HG02884 (cell line): ENCODE measurements at regions not wholly inside any gene's neighbourhood (a gene's known extent, or its start where the extent isn't known, plus 50 kb on each side); places are given as distances from the start of the nearest gene placed in this dataset.
"Not testable (repeated sequence)": the region's sequence is repeated elsewhere in the genome, so short reads cannot be mapped to it uniquely, and the experiment has no call there.

Experiments used
- ATAC-seq: cut with Tn5 transposase; IDR thresholded peaks from one replicate; pipeline ENCODE4 v1.9.1; 2021; ENCODE audit warnings: mild to moderate bottlenecking, moderate library complexity; ENCODE audit not compliant: unreplicated experiment

GRCh38 chr6:86619428-86619827, 317.9 kb upstream of the HTR1E start:
- ATAC-seq: no peak

DNA sequence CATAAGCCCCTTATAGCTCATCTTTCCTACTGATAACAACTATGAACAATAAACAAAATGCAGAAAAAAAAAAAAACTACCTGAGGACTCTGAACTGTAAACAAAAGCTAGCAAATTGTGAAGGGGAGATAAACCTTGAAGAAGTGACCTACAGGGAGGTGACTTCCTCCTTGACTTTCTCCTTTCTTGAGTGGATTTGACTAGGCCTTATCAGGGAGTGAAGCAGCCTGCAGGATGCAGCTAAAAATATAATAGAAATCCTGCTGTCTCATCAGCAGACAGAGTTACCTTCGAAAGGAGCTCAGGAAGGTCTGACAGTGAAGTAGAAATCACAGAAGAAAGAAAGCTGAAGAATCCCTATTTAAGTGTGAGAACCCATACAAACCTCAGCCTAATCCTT, 322.0 kb upstream of the HTR1E start:
- no peak for ATAC-seq

GRCh38 chr6:86609549-86610388, 327.6 kb upstream of the HTR1E start:
- no peak for ATAC-seq

DNA sequence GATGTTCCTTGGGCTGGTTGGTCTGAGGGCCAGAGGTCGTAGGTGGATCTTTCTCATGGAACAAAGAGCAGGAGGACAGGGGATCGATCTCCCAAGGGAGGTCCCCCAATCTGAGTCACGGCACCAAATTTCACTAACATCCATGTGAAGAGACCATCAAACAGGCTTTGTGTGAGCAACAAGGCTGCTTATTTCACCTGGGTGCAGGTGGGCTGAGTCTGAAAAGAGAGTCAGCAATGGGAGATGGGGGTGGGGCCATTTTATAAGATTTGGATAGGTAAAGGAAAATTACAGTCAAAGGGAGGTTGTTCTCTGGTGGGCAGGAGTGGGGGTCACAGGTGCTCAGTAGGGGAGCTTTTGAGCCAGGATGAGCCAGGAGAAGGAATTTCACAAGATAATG, 334.0 kb upstream of the HTR1E start:
- not testable (repeated sequence) for ATAC-seq

- ATAC-seq: not testable (repeated sequence)
These were observed 335.2 kb upstream of the HTR1E start for GRCh38 chr6:86602093-86602492.

DNA sequence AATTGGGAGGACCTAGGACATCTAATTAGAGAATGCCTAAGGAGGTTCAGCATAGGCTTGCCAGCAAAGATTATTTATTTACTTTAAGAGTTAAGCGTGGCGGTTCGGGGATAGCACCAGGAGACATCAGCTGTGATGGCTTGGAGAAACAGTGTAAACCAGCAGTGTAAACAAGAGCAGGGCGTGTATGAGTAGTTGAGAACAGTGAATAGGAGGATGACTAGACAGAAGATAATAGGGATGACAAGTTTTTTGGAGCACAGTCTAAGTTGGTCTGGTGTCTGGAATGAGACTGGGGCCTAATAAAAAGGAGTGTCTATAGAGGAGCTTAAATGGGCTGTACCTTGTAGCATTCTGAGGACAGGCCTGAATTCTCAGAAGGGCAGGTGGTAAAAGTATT, 338.4 kb upstream of the HTR1E start:
- ATAC-seq: not testable (repeated sequence)

DNA sequence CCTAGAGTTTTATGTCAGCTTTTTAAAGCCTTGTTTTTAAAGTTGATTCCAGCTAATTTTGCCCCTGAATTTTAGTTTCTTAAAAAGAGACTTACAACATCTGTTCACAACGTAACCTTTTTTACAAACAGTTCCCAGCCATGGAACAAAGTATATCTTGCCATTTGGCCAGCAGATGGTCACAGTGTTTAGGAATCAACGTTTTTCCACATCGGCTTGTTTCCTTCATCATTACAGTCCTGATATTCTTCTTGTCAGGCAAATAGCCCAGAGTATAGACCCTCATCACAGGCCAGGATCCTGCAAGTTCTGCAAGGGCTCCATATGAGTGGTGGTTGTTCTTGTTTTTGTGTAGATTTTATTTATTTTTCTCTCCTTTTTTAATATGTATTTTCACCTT, 341.7 kb upstream of the HTR1E start:
- no peak for ATAC-seq

- ATAC-seq: no peak
These were observed 351.1 kb upstream of the HTR1E start for GRCh38 chr6:86586195-86586594.

- no peak for ATAC-seq
These were observed 355.5 kb upstream of the HTR1E start for GRCh38 chr6:86581833-86582232.

- no peak for ATAC-seq
These were observed 374.1 kb upstream of the HTR1E start for GRCh38 chr6:86563197-86563596.

DNA sequence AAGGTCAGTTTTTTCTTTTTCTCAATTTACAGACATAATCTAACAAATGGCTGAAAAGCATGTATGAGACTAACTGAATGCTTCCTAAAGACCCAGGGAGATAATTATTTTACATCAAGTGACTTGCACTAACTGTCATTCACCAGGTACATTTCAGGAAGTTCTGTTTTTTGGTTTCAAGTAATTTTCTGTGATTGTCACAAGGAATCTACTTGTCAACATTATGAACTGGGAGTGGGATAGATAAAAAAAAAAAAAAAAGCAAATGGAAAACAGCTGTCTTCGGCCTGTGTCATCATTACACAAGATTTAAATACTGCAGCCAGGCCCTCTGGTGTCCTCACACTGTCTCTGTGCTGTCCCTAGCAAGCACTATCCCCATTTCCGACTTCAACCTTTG, 379.0 kb upstream of the HTR1E start:
- ATAC-seq: no peak

GRCh38 chr6:86537292-86537861, 400.0 kb upstream of the HTR1E start:
- no peak for ATAC-seq

GRCh38 chr6:86536121-86536520, 401.2 kb upstream of the HTR1E start:
- ATAC-seq: no peak

- ATAC-seq: no peak
These were observed 402.2 kb upstream of the HTR1E start for GRCh38 chr6:86535100-86535499.

DNA sequence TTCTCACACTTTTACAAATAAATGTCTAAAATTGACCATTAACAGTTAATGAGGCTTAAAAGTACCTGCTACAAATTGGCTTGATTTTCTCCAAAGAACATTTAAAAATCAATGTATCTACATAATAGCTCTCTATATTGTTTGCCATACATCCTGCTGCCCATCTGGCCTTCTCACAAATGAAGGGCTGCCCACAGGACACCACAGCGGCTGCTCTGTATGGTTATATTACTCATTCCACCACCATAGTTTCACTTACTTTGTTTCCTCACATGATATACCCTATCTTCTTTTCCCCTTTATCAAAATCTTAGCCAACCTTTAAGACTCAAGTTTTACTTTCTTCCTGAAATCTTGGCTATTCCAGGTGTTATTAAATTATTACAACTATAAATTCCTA, 407.7 kb upstream of the HTR1E start:
- no peak for ATAC-seq

DNA sequence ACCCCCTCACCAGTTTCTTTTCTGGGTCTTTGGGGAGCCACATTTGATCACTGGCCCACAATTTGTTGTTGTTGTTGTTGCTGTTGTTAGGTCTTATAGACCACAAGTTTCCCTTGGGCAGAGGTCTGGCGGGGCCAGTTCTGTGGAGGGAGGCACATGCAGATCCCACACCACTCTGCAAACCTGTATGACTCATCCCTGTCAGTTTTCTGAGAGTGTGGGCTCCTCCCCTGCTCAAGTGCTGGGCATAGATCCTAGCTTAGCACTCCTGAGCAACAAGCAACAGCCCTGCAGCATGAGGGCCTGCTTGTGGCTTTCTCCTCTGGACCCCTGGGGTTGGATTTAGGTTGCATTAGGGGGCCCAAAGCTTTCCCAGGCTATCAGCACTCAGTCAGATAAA, 411.1 kb upstream of the HTR1E start:
- no peak for ATAC-seq

- ATAC-seq: no peak
These were observed 421.2 kb upstream of the HTR1E start for GRCh38 chr6:86516087-86516486.

- no peak for ATAC-seq
These were observed 425.4 kb upstream of the HTR1E start for GRCh38 chr6:86511962-86512361.

GRCh38 chr6:86508230-86508629, 429.1 kb upstream of the HTR1E start:
- ATAC-seq: no peak

- no peak for ATAC-seq
These were observed 434.8 kb upstream of the HTR1E start for GRCh38 chr6:86502497-86502896.

- ATAC-seq: no peak
These were observed 437.3 kb upstream of the HTR1E start for GRCh38 chr6:86500035-86500434.

- ATAC-seq: not testable (repeated sequence)
These were observed 448.3 kb upstream of the HTR1E start for GRCh38 chr6:86489042-86489441.
